Mesenchymal stem cell (in vitro differentiated cells and primary cell): ENCODE measurements at regions not wholly inside any gene's neighbourhood (a gene's known extent, or its start where the extent isn't known, plus 50 kb on each side); places are given as distances from the start of the nearest gene placed in this dataset.

Experiments used
- DNase-seq: peaks from one replicate; pipeline ENCODE4 v3.0.0-alpha.2; 2013
- H2AFZ ChIP-seq: one replicate; pipeline ENCODE4 v1.6.1; 2013; ENCODE audit warnings: low read depth, mild to moderate bottlenecking, control low read depth, inconsistent platforms, low read length, moderate library complexity
- H2AK5ac ChIP-seq: 2 replicates; pipeline ENCODE4 v1.6.1; 2013; ENCODE audit warnings: low read length, moderate library complexity, mild to moderate bottlenecking, inconsistent platforms; ENCODE audit not compliant: severe bottlenecking
- H2BK120ac ChIP-seq: one replicate; pipeline ENCODE4 v1.6.1; 2013; ENCODE audit warnings: low read depth, mild to moderate bottlenecking, inconsistent platforms, low read length, moderate library complexity
- H2BK12ac ChIP-seq, 2 experiments: one replicate each; pipeline ENCODE4 v1.6.1; 2013; ENCODE audit warnings: inconsistent platforms in 2 of 2, low read length in 2 of 2, mild to moderate bottlenecking in 2 of 2, moderate library complexity in 2 of 2, control low read depth in 1 of 2
- H2BK15ac ChIP-seq: one replicate; pipeline ENCODE4 v1.6.1; 2013; ENCODE audit warnings: mild to moderate bottlenecking, low read depth, inconsistent platforms; ENCODE audit not compliant: poor library complexity, severe bottlenecking
- H2BK5ac ChIP-seq: 2 replicates; pipeline ENCODE4 v1.6.1; 2013; ENCODE audit warnings: low read depth, mild to moderate bottlenecking, low read length, control low read depth, inconsistent platforms; ENCODE audit not compliant: poor library complexity, severe bottlenecking
- H3K14ac ChIP-seq, 2 experiments: one replicate each; pipeline ENCODE4 v1.6.1; 2013; ENCODE audit warnings: inconsistent platforms in 2 of 2, low read length in 2 of 2, control low read depth in 1 of 2, mild to moderate bottlenecking in 1 of 2, moderate library complexity in 1 of 2
- H3K18ac ChIP-seq, 2 experiments: one replicate each; pipeline ENCODE4 v1.6.1; 2013; ENCODE audit warnings: inconsistent platforms in 2 of 2, low read length in 2 of 2, control low read depth in 1 of 2, low read depth in 1 of 2, mild to moderate bottlenecking in 1 of 2
- H3K23ac ChIP-seq, 2 experiments: one replicate each; pipeline ENCODE4 v1.6.1; 2013; ENCODE audit warnings: inconsistent platforms in 2 of 2, low read length in 2 of 2, mild to moderate bottlenecking in 2 of 2, moderate library complexity in 2 of 2, control low read depth in 1 of 2
- H3K27ac ChIP-seq: 2 replicates; pipeline ENCODE4 v1.5.1; 2013; ENCODE audit warnings: mild to moderate bottlenecking, moderate library complexity, low read length, control low read depth, inconsistent platforms; ENCODE audit not compliant: poor library complexity, severe bottlenecking
- H3K27me3 ChIP-seq, 2 experiments: 2 replicates each; pipeline versions ENCODE4 v1.6.1 to v1.7.0; 2013; ENCODE audit warnings: low read length in 2 of 2, mild to moderate bottlenecking in 2 of 2, moderate library complexity in 2 of 2, control low read depth in 1 of 2, inconsistent platforms in 1 of 2; ENCODE audit not compliant: control insufficient read depth in 1 of 2, insufficient read depth in 1 of 2
- H3K36me3 ChIP-seq, 2 experiments: 2 replicates each; pipeline versions ENCODE4 v1.6.1 to v1.7.0; 2013; ENCODE audit warnings: low read length in 2 of 2, control low read depth in 1 of 2, inconsistent platforms in 1 of 2, low read depth in 1 of 2, mild to moderate bottlenecking in 1 of 2; ENCODE audit not compliant: insufficient read depth in 2 of 2, control insufficient read depth in 1 of 2
- H3K4ac ChIP-seq, 2 experiments: one replicate each; pipeline ENCODE4 v1.6.1; 2013; ENCODE audit warnings: inconsistent platforms in 2 of 2, low read length in 2 of 2, mild to moderate bottlenecking in 2 of 2, moderate library complexity in 2 of 2, control low read depth in 1 of 2, low read depth in 1 of 2
- H3K4me1 ChIP-seq: 2 replicates; pipeline ENCODE4 v1.6.1; 2013; ENCODE audit warnings: low read depth, low read length, control low read depth; ENCODE audit not compliant: control insufficient read depth, insufficient read depth
- H3K4me2 ChIP-seq: 2 replicates; pipeline ENCODE4 v1.6.1; 2013; ENCODE audit warnings: low read length, mild to moderate bottlenecking, inconsistent platforms; ENCODE audit not compliant: poor library complexity, severe bottlenecking
- H3K4me3 ChIP-seq, 2 experiments: 2 replicates each; pipeline versions ENCODE4 v1.5.1 to v1.7.0; 2013; ENCODE audit warnings: low read length in 2 of 2, mild to moderate bottlenecking in 2 of 2, control low read depth in 1 of 2, low read depth in 1 of 2; ENCODE audit not compliant: insufficient read depth in 1 of 2
- H3K79me1 ChIP-seq: replicated peaks from 2 replicates; pipeline ENCODE4 v1.6.1; 2013; ENCODE audit warnings: mild to moderate bottlenecking, control low read depth, low read length, inconsistent platforms; ENCODE audit not compliant: poor library complexity, severe bottlenecking
- H3K9ac ChIP-seq: 2 replicates; pipeline ENCODE4 v1.7.0; 2013; ENCODE audit warnings: mild to moderate bottlenecking, low read length, moderate library complexity
- H3K9me3 ChIP-seq: 2 replicates; pipeline ENCODE4 v1.7.0; 2013; ENCODE audit warnings: mild to moderate bottlenecking, low read length; ENCODE audit not compliant: control insufficient read depth
- H4K8ac ChIP-seq: one replicate; pipeline ENCODE4 v1.6.1; 2013; ENCODE audit warnings: inconsistent platforms, mild to moderate bottlenecking, low read length, moderate library complexity
- H4K91ac ChIP-seq: one replicate; pipeline ENCODE4 v1.6.1; 2013; ENCODE audit warnings: mild to moderate bottlenecking, low read length, inconsistent platforms
- WGBS: methylation state at CpG from one replicate; pipeline ENCODE4 v1.1.7; 2013; ENCODE audit warnings: mixed read lengths; 5-methylcytosine and 5-hydroxymethylcytosine counted together

DNA sequence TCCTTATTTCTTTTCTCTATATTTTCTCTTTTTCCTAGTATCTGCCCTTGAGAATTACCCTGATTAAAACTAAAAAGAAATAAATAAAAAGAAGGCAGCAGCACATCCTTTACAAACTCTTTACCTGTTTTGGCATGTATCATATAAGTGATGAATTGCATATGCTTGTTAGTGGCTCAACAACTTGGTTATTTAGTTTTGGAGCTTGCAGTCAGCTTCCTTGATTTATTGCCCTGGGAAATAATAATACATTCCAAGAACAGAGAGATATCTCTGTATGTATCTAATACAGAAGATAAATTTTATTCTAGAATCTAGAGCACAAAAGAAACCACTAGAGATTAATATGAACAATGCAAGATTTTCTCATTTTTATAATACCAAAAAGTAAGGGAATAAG, 139.8 kb upstream of the ZC3H15 start:
- Histone ChIP-seq H3K4ac (no peak overlapping the region), H2BK15ac (no peak overlapping the region), H2BK12ac (no peak overlapping the region), H2BK120ac (no peak overlapping the region), H3K27me3 (no peaks in the 10 kb centered on the region), H3K9me3 (no peaks in the 10 kb centered on the region), H3K9ac (no peak overlapping the region), H3K14ac (no peak overlapping the region), H3K79me1 (no peaks in the 10 kb centered on the region), H3K4me3 (no peak overlapping the region), H2AK5ac (no peak overlapping the region), H2BK5ac (no peak overlapping the region), H4K91ac (no peak overlapping the region), H4K8ac (no peak overlapping the region), H3K36me3 (no peaks in the 10 kb centered on the region), H3K4me1 (no peaks in the 10 kb centered on the region), H3K23ac (no peak overlapping the region), H3K27ac (no peak overlapping the region), H3K18ac (no peak overlapping the region), H3K4me2 (no peak overlapping the region), H2AFZ (no peak overlapping the region)
- DNase-seq = no peak

DNA sequence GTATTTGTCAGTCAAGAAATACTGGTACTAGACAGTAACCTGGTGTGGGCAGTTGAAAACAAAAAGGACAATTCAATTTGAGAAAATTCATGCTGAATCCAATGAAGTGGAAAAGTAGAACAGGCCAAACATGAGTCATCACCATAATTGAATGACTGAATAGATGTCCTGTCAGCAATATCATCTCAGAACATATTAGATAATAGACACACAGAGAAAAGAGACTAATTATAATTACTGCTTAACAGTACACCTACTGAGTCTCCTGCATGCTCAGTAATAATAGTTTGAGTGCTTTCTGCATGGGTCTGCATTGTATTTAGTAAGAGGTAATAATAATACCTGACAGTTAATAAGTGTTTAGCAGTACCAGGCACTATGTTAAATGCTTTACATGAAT, 138.6 kb upstream of the ZC3H15 start:
- no peak overlapping the region for H4K8ac ChIP-seq
- H2AFZ ChIP-seq = no peak overlapping the region
- no peaks in the 10 kb centered on the region for H3K79me1 ChIP-seq
- H3K4ac ChIP-seq = no peak overlapping the region
- H3K4me3 ChIP-seq = no peak overlapping the region
- no peak overlapping the region for H2BK120ac ChIP-seq
- H3K36me3 ChIP-seq = no peaks in the 10 kb centered on the region
- H3K27me3 ChIP-seq = no peaks in the 10 kb centered on the region
- no peak overlapping the region for H3K14ac ChIP-seq
- no peak overlapping the region for H2BK15ac ChIP-seq
- H2BK5ac ChIP-seq = no peak overlapping the region
- no peaks in the 10 kb centered on the region for H3K4me1 ChIP-seq
- no peak overlapping the region for H3K18ac ChIP-seq
- H2BK12ac ChIP-seq = no peak overlapping the region
- no peak overlapping the region for H4K91ac ChIP-seq
- no peak overlapping the region for H3K27ac ChIP-seq
- H3K4me2 ChIP-seq = no peak overlapping the region
- peak; percentile 15 for DNase-seq
- H2AK5ac ChIP-seq = no peak overlapping the region
- no peaks in the 10 kb centered on the region for H3K9me3 ChIP-seq
- no peak overlapping the region for H3K23ac ChIP-seq
- no peak overlapping the region for H3K9ac ChIP-seq

DNA sequence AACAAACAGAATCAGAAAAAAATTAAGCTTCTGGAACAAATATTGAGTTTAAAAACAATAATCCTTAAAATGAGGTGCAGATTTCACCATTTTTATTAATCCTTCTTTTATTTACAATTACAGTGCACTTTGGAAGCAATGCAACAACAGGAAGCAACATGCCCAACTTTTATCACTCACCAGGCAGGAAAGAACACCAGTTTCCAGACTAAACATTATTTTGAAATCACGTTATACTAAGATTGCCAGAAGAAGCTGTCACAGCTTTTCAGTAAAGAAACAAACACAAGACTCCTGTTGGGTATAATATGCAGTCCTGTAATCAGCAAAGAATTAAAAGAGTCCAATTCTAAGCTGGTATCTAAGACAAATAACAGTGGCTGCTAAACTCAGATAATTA, 137.9 kb upstream of the ZC3H15 start:
- Histone ChIP-seq H3K4ac (no peak overlapping the region), H3K4me3 (no peak overlapping the region), H3K79me1 (no peaks in the 10 kb centered on the region), H2BK120ac (no peak overlapping the region), H4K8ac (no peak overlapping the region), H3K27ac (no peak overlapping the region), H3K14ac (no peak overlapping the region), H3K9ac (no peak overlapping the region), H3K9me3 (no peaks in the 10 kb centered on the region), H2BK12ac (no peak overlapping the region), H2BK15ac (no peak overlapping the region), H2AFZ (no peak overlapping the region), H3K23ac (no peak overlapping the region), H3K18ac (no peak overlapping the region), H3K36me3 (no peaks in the 10 kb centered on the region), H4K91ac (no peak overlapping the region), H3K4me2 (no peak overlapping the region), H2BK5ac (no peak overlapping the region), H3K4me1 (no peaks in the 10 kb centered on the region), H3K27me3 (no peaks in the 10 kb centered on the region), H2AK5ac (no peak overlapping the region)
- no CpG with 5 or more reads among the region's 1 CpG for WGBS
- DNase-seq = peak; percentile 40

GRCh38 chr2:186349508-186349907, 136.6 kb upstream of the ZC3H15 start:
- H3K23ac ChIP-seq = no peak overlapping the region
- H4K91ac ChIP-seq = no peak overlapping the region
- H3K14ac ChIP-seq = no peak overlapping the region
- 60% methylated on average over 2 of the region's 2 CpGs for WGBS
- no peak overlapping the region for H3K4me2 ChIP-seq
- no peak overlapping the region for H3K4ac ChIP-seq
- H2BK120ac ChIP-seq = no peak overlapping the region
- no peaks in the 10 kb centered on the region for H3K36me3 ChIP-seq
- no peaks in the 10 kb centered on the region for H3K9me3 ChIP-seq
- no peak overlapping the region for H3K18ac ChIP-seq
- H3K4me1 ChIP-seq = no peaks in the 10 kb centered on the region
- no peak overlapping the region for H3K27ac ChIP-seq
- H2BK12ac ChIP-seq = no peak overlapping the region
- H3K9ac ChIP-seq = peak overlapping the region; percentile 12
- peak; percentile 61 for DNase-seq
- no peaks in the 10 kb centered on the region for H3K79me1 ChIP-seq
- no peak overlapping the region for H4K8ac ChIP-seq
- H2AFZ ChIP-seq = no peak overlapping the region
- no peak overlapping the region for H2BK15ac ChIP-seq
- H2AK5ac ChIP-seq = no peak overlapping the region
- H3K4me3 ChIP-seq = peak overlapping the region in 1 of 2 experiments; percentile 16
- no peak overlapping the region for H2BK5ac ChIP-seq
- no peaks in the 10 kb centered on the region for H3K27me3 ChIP-seq
